ENCODE measurements at regions not wholly inside any gene's neighbourhood (a gene's known extent, or its start where the extent isn't known, plus 50 kb on each side); places are given as distances from the start of the nearest gene placed in this dataset.
"Not testable (repeated sequence)": the region's sequence is repeated elsewhere in the genome, so short reads cannot be mapped to it uniquely, and the experiment has no call there.

DNA sequence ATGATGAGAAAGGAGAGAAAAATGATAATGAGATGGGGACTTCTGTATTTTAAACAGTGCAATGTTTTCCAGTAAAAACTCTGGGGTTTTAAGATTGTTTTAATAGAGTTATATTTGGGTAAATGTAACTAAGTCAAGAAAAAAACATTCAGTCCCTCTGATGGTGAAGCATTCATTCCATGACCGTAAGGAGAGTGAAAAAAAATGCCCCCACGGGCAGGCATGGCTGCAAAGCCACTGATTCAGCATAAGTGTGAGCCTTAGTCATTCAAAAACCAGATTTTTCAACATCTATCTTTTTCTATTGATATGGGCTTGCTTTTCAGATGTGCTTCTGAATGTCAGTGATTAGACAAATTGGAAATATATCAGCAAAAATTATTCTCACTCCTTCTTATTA is 957.8 kb downstream of the SLC4A3 start:
- no peak for DNase-seq

DNA sequence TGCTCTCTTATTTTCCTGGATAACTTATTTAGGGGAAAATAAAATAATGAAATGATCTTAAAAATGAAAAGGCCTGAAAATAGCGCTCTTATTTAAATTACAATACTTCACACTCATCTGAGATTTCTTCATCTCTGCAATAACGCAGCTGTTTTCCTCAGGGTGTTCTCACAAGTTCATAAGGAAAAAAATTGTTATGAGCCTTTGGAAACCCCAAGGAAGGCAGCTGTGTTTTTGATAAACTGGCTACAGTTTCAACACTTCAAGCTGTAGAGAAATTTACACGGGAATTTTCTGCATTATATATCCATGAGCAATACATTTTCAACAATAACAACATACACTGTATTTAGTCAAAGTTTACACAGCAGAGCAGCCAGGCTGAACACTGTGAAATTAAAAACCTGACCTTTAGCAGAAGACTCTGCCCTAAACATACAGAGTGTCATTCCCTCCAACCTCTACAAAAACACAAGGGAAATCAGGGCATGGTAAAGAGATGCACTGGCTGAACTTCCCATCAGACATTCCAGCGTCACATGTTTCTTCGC is 959.6 kb downstream of the SLC4A3 start:
- DNase-seq: no peak

DNA sequence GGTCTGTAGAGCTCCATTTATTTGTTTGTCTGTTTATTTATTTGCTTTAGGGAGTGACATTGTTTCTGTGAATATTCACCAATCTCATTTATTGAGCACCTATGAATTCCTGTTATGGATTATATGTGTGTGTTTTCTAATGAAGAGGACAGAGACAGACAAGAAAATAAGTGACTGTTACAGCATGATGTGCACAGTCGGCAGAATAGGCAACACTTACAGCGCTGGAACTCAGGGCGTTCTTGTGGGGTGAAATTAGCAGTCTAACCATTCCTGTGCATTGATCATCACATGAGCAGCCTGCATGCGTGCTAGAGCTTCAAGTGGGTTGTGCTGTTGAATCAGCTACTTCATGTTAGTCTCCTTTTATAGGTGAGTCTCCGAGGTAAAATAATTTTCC is 960.7 kb downstream of the SLC4A3 start:
- no peak for DNase-seq

DNA sequence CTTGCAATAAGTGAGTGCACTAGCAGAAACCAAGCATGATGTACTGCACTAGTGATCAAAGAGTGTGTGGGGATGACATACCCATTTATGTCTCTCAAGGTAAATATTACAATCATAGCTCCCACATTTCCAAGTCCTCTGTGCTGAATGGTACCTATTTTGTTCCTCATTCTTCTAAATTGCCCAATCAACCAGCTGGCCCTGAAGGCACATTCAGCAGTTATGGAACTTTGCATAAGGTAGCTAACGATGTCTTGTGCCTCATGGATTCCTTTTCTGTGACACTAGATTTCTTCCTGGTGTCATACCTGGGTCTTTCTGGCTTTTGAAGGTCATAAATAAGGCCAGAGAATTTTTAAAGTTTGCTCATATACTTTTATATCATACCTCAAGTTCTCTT is 963.0 kb downstream of the SLC4A3 start:
- DNase-seq: no peak

DNA sequence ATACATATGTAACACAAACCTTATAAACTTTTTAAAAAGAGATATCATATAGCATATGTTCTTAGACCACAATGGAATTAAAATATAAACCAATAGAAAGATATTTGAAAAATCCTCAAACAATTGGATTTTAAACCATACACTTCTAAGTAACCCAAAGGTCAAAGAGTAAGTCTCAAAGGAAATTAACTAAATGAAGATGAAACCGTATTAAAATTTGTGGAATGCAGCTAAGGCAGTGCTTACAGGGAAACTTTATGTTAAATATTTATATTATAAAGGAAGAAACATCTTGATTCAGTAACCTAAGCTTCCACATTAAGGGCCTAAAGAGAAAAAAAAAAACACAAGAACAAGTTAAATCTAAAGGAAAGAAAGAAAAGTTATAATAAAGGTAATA is 966.1 kb downstream of the SLC4A3 start:
- DNase-seq: no peak

DNA sequence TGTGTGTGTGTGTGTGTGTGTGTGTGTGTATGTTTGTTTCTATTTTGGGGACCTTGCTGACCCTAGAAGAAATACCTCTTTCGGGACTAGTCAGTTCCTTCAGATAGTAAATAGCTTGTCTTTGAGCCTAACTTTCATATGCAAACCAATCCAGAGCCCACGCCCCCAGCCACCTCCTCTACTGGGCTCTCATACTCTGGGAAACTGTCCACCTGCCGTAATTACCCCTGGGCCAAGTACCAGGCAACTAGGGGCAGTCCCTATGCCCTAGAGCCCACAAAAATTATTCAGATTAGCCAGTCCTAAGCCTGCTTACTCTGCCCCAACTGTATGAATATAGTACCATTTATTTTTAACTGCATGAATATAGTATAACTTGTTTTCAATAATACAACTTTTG is 970.4 kb downstream of the EPHA4 start:
- DNase-seq: no peak

DNA sequence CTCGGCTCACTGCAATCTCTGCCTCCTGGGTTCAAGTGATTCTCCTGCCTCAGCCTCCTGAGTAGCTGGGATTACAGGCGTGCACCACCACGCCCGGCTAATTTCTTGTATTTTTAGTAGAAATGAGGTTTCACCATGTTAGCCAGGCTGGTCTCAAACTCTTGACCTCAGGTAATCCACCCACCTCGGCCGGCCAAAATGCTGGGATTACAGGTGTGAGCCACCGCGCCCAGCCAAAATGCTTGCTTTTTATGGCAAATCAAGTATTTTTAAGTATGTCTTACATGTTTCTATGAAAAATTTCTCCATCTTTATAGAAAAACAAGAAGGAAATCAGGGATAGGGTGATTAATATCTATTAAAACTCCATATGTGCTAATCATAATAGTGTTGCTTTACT is 959.1 kb downstream of the EPHA4 start:
- not testable (repeated sequence) for DNase-seq

DNA sequence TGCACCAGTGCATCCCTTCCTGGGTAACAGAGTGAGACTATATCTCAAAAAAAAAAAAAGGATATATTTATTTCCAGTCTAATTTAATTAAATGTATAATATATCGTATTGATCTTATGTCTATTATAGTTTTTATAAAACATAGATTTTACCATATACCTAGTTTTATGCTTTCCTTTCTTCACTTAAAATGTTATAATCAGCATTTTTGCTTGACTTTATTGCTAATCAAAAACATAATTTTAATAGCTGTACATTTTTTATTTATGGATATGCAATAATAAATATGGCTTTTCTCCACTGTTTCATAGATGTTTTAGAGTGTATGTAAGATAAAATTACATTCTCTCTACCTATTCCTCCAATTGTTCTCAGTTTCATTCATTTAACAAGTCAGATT is 958.0 kb downstream of the EPHA4 start:
- no peak for DNase-seq

DNA sequence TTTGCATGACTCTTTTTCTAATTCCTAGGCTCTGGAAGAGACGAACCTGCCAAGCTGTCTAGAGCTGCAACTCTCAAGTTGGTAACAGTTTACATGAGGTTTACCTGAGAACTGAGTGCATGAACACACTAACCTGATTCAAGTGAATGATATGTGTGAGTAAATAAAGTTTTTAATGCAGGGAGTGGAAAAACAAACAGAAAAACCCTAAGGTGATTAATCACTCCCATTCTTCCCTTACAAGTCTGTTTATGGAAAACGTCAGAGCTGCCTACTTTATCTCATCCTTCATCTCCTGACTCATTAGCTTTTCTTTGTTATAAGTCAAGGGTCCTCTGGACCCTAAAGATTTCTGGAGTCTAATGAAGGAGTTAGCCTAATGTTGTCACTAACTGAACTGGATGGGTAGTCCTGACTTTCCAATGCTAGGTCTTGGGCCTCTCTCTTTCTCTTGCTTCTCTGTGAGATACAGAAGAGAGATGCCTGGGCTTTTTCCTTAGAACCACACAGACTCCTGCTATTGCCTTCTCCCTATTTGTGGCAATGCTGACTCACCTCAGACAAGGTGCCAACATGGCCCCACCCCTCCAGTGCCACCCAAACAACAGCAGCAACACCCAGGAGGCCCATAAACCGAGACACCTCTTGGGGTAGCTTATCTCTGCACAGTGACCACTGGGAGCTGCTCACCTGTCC is 952.4 kb downstream of the EPHA4 start:
- no peak for DNase-seq

DNA sequence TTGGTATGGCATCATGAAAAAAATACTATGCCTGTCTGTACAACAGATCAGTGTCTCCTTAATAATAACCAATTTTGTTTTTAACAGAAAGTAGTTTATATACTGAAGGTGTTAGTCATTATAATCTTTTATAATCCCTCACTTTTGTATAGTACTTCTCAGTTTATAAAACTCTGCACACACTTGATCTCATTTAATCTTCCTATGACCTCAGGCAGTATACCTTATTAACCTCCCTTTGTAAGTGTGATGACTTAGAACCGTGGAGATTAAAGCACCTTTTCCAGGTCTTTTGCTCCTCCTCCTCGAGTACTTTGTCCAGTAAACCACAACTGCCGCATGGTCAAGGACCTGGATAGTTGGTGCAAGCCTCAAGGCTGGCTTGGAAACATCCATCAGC is 945.5 kb downstream of the EPHA4 start:
- DNase-seq: no peak

DNA sequence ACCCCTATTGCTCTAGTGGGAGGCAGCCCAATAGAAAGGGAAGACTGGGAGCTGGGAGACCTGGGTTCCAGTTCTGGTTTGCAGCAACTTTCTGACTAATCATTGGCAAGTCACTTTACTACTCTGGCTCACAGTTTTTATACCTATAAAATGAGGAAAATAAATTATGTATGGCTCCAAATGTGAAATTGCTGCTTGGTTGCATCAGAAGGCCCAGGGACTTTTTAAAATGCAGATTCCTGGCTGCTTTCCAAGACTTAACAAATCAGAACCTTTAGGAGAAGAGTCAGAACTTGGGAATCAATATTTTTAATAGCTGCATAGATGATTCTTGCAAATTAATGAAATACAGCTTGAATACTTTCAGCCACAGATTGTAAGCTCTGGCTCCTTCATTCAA is 943.9 kb downstream of the EPHA4 start:
- DNase-seq: no peak

DNA sequence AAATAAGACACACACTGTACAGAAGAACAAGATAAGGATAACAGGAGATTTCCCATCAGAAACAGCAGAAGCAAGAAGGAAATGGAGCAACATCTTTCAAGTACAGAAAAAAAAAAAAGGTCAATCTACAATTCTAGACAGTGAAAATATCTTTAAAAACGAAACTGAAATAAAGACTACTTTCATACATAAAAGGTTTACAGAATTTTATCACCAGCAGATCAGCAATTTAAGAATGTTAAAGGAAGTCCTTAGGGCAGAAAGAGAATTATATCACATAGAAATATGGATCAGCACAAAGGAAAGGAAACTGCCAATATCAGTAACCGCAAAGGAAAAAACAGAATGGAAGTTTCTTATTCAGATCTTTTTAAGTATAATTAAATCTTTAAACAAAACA is 931.0 kb downstream of the EPHA4 start:
- no peak for DNase-seq

DNA sequence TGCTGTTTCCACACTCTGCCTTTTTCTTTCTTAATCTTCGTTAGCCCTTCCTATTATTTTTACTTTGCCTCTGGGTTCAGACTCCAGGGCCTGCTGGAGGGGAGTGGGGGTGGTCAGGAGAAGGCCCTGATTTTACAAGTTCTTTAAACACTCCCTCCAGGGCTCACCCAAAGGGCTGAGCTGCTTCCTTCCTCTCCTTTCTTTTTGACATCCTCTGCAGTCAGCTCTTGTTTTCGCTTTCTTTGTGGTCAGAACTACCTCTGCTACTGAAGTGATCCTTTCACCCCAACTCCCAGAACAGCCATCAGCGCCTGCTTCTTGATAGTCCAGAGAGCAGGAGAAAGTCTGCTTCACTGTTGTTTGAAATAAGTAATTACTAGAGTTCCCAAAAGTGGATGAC is 925.7 kb downstream of the EPHA4 start:
- peak; percentile 18 for DNase-seq

DNA sequence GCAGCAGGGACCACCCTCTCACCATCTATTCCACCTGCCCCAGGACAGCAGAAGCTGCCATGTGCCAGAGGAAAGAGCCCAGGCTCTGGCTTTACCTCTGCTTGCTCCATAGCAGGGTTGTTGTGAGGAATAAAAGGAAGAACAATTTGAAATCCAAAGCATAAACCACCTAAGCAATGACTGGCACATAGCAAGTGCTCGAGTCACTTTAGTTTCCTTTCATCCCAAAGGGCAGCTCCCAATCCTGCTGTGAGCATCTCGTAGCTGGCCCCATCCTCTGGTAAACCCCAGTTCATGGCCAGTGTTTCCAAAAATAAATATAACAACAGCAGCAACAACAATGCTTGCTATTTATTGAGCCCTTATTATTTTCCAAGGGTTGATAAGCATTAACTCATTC is 923.5 kb downstream of the EPHA4 start:
- DNase-seq: no peak

DNA sequence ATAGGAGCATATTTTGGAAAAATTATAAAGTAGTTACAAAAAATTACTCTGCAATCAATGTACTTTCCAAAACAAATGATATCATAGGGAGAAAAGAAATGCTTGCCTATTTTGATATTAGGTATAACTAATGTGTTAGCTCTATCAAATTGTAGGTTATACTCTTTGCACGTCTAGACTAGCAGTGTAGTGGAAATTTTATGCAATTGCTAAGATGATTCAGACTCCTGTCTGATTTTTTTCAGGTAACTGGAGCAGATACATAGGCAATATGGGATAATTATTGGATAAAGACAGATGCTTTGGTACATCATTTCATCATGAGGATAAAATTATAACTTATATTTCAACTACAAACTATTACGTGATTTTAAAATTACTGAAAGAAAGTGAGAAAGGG is 918.3 kb downstream of the EPHA4 start:
- no peak for DNase-seq

DNA sequence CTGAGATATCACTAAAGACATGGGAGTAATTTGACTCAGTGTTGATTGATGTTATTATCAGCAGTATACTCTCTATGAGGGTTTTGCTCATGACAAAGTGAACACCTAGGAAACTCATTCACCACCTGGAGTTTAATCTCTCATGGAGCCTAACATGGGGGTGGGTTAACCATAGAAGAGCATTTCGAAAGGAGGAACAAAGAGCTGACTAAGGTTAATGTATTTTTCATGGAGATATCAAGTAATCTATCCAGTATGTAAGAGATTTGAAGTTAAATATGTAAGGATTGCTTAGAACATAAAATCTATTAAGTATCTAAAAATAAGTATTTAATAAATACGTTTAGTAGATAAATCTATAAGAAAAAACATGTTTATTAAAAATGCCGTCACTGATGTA is 917.8 kb downstream of the EPHA4 start:
- DNase-seq: no peak

DNA sequence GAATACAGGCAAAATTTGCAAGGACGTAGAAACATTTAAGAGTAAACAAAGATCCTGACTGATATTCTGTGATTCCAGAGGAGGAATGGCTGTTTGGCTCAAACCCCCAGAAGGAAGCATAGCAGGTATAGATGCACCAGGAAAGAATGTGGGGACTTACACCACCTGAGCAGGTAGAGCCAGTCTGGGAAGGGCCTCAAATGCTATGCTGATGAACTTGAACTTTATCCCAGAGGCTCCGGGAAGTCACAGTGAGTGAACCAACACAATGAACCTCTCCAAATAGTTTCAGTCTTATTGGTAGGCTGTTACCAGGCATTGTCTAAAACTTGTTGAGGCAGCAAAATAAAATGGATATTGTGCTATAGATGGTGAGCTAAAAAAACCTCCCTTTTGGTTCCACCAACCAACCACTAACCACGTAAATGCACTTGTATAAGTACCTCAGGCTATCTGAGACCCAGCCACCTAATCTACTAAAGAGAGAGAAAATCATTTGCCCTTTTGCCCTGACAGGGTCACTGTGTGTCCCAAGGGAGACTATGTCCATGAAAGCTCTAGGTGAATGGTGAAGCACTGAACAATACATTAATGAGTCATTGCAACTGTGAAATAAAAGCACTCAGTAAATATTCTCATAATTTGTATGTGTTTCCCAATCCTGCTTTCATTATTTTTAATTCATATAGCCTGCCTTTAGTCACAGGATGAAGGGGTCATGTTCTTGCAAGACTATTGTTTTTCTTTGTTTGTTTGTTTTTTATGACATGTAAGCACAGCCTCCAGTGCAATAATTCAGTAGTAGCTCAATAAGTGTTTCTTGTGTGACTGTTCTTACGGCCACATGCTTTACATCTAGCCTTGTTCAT is 911.6 kb downstream of the EPHA4 start:
- DNase-seq: no peak

DNA sequence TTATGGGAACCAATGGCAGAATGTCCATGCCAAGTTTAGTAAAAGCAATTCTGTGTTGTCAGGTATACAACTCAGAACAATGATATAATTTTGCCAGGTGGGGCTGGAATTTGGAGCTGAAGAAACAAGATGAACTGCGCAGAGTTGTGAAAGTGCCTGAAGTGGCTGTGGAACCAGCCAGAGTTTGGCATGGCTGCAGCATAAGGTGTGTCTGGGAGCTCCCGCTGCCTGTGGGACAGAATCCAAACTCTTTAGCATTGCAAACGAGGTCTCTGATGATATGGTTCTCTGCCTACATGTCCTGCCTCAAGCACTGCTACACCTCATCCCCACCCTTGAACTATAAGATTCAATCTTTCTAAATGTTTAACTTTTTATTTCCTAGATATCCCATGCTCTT is 909.7 kb downstream of the EPHA4 start:
- no peak for DNase-seq

DNA sequence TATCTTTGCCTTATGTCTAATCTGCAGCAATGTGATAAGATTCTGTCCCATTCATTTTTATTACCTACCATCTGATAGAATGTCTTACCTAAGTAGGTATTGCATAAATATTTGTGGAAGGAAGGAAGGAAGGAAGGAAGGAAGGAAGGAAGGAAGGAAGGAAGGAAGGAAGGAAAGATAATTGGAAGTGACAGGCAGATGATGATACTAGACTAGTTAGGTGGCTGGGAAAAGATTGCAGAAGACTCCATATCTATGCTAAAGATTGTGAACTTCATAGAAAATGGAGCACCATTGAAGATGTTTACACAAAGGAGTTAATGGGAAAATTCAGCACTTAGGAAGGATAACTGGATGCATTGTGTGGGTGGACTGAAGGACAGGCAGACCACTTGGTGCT is 909.0 kb downstream of the EPHA4 start:
- no peak for DNase-seq

DNA sequence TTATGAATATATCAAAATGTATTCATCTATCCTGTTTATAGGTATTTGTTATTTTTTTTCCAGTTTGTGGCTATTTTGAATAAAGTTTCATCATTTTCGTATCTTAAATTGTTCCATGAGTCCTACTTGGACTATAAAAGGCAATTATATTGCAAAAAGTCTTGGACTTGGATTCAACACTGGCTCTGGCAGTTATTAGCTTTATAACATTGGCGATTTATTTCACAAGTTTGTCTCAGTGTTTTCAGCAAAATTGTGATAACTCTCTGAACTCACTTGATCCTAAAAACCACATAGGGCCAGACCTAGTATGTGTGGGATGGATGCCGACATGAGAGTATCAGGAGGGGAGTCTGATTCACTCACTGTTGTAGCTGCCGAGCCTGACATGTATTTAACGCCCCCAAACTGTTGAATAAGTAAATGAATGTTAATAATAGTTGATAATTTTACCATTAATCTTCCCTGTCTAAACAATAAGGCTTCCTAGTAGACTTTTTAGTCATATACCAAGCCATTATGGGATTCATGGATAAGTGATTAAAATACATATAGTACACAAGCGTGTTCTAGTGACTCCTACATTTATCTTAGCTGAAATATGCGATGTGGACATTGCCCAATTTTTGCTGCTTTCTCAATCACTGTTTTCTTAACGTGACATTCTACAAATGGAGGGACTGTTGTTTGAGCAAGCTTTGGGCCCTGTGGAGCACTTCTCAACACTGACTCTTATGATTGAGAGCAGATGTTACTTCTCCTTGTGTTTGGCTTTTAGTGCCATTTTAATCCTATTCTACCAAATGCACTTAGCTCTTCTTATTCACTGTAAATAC is 907.6 kb downstream of the EPHA4 start:
- no peak for DNase-seq

DNA sequence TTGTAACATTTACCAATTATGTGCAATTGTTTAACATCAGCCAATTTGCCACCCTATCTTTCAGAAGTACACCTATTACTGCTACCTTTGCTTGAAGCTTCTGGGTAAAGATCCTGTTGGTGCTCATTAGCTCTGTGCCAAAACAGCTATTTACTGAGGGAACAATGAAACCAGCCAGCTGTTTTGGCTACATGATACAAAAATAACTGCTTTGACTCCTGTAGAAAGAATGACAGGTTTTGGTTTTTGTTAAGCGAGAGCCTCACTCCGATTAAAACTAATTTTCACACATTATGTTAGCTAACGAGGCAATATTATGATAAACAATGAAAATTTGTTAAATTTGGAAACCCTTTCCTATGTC is 907.0 kb downstream of the EPHA4 start:
- no peak for DNase-seq

DNA sequence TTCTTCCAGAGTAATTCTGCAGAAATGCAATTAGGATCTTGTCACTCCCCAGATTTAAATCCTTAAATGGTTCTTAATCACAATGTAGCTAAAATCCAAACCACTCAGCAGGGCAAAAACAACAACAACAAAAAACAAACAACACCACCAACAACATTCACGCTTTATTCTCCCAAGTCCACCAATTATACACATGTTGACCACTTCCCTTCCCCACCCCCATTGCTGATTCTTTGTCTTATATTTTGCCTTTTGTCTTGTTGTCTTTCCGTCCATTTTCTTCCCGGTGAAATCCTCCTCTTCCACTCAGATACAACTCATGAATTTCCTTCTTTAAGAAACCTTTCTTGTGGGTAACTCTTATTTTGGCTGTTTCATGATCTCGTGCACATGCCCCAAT is 902.8 kb downstream of the EPHA4 start:
- no peak for DNase-seq

DNA sequence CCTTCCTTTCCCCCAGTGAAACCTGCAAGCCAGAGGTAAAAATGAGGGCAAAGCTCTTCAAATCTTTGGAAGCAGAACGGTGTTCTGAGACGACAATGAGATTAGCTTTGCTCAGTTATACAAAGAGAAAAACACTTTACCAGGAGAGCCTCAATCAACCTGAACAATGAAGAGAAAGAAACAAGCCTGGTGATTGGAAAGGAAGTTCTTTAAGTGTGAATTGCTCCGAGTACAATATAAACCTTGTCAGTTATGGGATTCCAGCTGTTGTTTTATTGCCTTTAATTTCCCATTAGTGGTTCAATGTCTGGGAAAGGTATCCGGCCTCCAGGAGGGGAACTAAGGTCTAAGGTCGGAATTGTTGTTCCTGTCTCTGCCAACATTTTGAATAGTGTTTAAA is 901.6 kb downstream of the EPHA4 start:
- DNase-seq: no peak
